ENCODE measurements at regions not wholly inside any gene's neighbourhood (a gene's known extent, or its start where the extent isn't known, plus 50 kb on each side); places are given as distances from the start of the nearest gene placed in this dataset.

DNA sequence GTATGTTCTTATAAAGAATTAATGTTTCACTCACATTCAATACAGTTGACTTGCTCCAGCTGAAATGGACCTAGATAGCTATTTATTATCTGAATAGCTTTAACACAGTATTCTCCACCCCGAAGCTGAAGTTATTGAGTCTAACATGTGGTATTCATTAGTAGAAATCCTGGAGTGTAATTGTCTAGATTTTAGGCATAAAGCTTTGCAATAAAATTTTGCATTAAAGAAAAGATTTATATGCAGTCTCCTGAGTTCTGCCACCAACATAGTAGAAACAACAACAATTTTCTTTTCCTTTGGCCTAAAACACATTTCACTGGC lies 90.2 kb upstream of the DCLK2 start:
- TF ChIP-seq, protein P1, sequence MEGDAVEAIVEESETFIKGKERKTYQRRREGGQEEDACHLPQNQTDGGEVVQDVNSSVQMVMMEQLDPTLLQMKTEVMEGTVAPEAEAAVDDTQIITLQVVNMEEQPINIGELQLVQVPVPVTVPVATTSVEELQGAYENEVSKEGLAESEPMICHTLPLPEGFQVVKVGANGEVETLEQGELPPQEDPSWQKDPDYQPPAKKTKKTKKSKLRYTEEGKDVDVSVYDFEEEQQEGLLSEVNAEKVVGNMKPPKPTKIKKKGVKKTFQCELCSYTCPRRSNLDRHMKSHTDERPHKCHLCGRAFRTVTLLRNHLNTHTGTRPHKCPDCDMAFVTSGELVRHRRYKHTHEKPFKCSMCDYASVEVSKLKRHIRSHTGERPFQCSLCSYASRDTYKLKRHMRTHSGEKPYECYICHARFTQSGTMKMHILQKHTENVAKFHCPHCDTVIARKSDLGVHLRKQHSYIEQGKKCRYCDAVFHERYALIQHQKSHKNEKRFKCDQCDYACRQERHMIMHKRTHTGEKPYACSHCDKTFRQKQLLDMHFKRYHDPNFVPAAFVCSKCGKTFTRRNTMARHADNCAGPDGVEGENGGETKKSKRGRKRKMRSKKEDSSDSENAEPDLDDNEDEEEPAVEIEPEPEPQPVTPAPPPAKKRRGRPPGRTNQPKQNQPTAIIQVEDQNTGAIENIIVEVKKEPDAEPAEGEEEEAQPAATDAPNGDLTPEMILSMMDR (conservative IDR thresholded peaks at IDR 0.05 in 1 of 2, IDR thresholded peaks at IDR 0.05 in 1 of 2; ENCODE audit: extremely low read depth in 1 of 2, insufficient read depth in 1 of 2, low read depth in 1 of 2, low read length in 2 of 2) = no peak
- no peak for TF ChIP-seq EZH2 (IDR thresholded peaks at IDR 0.05; ENCODE audit: borderline replicate concordance, low read length)

Data from mammary epithelial cell (primary cell).